HG03025 (cell line): ENCODE measurements at regions not wholly inside any gene's neighbourhood (a gene's known extent, or its start where the extent isn't known, plus 50 kb on each side); places are given as distances from the start of the nearest gene placed in this dataset.
"Not testable (repeated sequence)": the region's sequence is repeated elsewhere in the genome, so short reads cannot be mapped to it uniquely, and the experiment has no call there.

ENCODE experiments used
- ATAC-seq: cut with Tn5 transposase; IDR thresholded peaks from one replicate; pipeline ENCODE4 v1.9.1; 2021; ENCODE audit warnings: mild to moderate bottlenecking, moderate library complexity; ENCODE audit not compliant: unreplicated experiment, low FRiP score

DNA sequence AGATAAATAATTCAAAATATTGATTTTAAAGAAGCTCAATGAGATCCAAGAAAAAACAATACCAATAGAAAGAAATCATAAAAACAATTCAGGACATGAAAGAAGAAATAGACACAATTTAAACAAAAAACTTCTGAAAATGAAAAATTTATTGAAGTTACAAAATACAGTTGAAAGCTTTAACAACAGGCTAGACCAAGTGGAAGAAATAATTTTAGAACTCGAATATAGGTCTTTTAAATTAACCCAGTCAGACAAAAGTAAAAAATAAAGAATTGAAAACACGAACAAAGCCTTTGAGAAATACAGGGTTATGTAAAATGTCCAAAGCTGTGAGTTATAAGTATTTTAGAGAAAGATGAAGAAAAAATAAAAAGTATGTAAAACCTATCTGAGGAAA is 152.4 kb upstream of the SMIM30 start:
- ATAC-seq, result no peak

GRCh38 chr7:113269592-113269991 is 151.2 kb upstream of the SMIM30 start:
- ATAC-seq, result not testable (repeated sequence)

DNA sequence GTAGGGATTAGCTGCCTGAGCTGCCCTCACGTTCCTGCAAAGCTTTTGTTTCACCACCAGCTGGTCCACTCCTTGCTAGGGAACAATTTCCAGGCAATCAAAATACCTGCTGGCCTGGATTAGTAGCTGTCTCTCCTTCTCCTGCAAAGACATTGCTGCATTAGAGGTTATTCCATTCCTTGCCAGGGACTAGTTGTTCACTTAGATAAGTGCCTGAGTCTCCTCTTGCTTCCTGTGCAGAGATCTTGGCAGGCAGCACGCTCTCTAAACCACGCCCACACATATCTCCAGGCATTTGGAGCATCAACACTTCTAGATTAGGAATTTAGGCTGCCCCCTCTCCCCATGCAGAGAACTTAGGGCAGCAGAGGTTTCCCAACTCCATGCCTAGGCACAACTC is 150.4 kb upstream of the SMIM30 start:
- ATAC-seq, result no peak

- no peak for ATAC-seq
Measured at GRCh38 chr7:113267885-113268284, 149.5 kb upstream of the SMIM30 start.

DNA sequence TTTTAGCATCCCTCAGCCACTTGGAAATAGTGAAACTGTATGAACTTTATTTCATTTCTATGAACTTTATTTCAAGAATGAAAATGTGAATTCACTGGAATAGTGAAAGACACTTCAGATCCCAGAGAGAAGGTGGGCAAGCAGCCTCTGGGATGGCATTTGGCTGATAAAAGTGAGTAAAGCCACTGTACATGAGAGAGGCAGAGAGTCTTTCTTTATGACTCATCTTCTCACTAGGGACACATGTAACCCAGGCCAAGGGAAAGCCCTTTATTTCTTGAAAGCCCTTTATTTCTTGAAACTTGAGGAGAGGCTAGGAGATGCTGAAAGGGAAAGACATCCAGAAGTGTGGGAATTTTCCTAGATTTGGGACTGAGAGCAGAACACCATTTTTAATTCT is 148.9 kb upstream of the SMIM30 start:
- peak; percentile 57 for ATAC-seq

GRCh38 chr7:113263749-113264148 is 145.4 kb upstream of the SMIM30 start:
- no peak for ATAC-seq

- not testable (repeated sequence) for ATAC-seq
Measured at GRCh38 chr7:113263215-113263742, 144.9 kb upstream of the SMIM30 start.

- no peak for ATAC-seq
Measured at GRCh38 chr7:113256883-113257531, 138.7 kb upstream of the SMIM30 start.

- no peak for ATAC-seq
Measured at GRCh38 chr7:113247198-113247597, 128.8 kb upstream of the SMIM30 start.

DNA sequence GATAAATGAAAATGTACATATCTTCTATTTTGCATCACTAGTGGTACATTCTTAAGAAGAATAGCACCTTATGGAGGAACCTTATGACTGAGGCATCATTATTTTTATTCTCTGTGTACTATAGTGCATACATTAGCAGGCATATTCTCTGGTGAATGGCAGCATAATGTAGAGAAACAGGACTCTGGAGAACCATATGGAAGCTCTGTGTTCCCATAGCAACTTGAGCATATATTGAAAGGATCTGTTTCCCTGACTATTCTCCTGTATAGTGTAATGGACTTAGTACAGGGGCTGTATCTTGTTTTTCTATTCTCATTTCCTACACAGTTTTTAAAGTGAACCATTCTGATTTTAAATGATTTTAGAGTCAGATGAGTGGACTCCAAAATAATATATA is 128.4 kb upstream of the SMIM30 start:
- no peak for ATAC-seq

DNA sequence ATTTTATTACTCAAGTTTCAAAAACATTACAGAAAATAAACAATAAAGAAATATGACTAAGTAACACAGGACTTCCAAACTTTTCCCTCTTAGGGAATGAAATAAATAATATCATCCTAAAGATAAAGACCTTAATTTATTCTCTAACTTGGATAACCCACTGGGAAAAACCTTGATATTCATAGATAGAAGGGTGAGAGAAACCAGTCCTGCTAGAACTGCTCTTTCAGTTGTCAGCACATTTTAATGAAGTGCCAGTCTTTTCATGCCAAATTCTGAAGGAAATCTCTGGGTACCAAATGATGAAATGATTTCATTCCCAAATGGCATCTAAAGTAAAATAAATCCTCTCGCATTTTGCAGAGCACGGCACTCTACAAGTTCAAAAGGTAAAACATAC is 114.5 kb upstream of the SMIM30 start:
- ATAC-seq, result no peak

- ATAC-seq, result no peak
Measured at GRCh38 chr7:113230691-113231090, 112.3 kb upstream of the SMIM30 start.

DNA sequence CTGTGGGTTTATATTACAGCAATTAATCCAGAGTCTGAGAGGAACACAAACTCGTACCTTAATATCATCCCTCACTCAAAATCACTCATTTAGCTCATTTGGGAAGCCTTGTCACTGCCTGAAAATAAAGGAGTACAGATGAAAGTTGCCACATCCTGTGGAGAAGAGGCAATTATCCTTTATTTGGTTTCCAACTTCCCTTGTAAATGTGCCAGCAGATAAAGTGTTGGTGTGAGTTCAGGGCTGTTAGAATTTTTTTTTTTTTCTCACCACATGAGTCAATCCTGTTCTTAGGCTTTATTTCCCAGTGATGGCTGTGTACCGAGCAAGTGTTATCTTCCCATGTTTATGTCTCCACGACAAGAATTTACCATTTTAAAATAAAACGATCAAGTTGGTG is 99.0 kb upstream of the SMIM30 start:
- ATAC-seq, result no peak

DNA sequence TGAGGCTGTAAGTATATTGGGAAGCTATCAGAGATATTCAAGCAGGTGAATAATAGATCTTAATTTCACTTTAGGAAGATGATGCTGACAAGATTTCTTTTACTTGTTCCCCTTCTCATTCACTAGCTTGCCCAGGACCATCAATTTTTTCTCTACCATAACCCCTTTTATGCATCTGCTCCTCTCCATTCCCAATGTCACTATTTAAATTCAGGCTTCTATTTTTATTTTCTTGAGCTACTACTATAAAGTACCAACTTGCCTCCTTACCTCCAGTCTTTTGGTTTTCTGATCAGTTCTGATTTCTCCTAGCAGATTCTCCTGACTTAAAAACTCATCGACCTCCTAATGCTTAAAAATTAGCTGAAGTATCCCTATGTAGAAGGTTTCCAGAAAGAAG is 97.7 kb upstream of the SMIM30 start:
- no peak for ATAC-seq

- ATAC-seq, result no peak
Measured at GRCh38 chr7:113209449-113210203, 91.3 kb upstream of the SMIM30 start.

GRCh38 chr7:113207931-113208330 is 89.6 kb upstream of the SMIM30 start:
- ATAC-seq, result no peak

DNA sequence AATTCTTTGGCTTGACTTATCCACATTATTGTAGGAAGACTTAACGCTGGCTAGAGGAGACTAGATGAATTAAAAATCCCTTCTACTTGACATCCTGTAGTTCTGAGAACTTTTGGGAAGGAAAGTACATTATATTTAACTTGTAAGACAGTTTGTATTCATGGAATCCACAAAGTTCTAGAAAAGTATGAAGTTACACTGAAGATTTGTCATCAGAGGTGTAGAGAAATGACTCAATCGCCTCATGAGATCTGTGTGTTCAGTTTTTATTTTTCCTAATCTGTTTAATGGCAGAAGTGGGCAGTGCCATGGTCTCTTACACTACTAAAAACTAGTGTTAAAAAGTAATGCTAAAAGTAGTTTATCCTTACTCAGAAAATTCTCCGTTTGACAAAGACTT is 89.1 kb upstream of the SMIM30 start:
- ATAC-seq, result no peak

DNA sequence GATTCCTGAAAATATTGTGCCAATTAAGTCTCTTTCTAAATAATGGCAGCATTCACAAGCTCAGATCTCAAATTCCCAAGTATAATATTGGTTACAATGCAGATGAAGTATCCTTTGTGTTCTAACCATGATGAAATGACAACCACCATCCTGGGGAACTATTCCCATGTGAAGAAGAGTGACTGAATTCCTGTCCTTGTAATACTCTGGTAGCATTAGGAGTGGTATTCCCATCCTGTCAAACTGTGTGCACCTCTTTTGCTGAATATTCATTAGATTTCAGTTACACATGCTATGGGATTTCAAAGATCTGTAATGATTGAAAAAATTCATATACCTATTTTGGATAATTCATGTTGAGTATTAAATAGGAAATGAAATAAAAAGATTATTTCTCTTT is 86.1 kb upstream of the SMIM30 start:
- no peak for ATAC-seq

GRCh38 chr7:113202284-113202683 is 83.9 kb upstream of the SMIM30 start:
- ATAC-seq, result no peak

GRCh38 chr7:113200281-113200680 is 81.9 kb upstream of the SMIM30 start:
- ATAC-seq, result no peak

GRCh38 chr7:113199841-113200240 is 81.5 kb upstream of the SMIM30 start:
- ATAC-seq, result no peak

GRCh38 chr7:113199136-113199535 is 80.8 kb upstream of the SMIM30 start:
- ATAC-seq, result no peak
